Pancreas (tissue), 10 donors: ENCODE measurements at regions not wholly inside any gene's neighbourhood (a gene's known extent, or its start where the extent isn't known, plus 50 kb on each side); places are given as distances from the start of the nearest gene placed in this dataset.

ENCODE experiments used
- ATAC-seq, 4 donors: fragments of 200-7000 bp; cut with Tn5 transposase; one replicate each; pipeline versions ENCODE4 v1.8.0 to v1.9.1; 2020; ENCODE audit warnings: mild to moderate bottlenecking in 4 of 4, moderate library complexity in 4 of 4
- DNase-seq, 6 donors: peaks; one replicate each; pipeline ENCODE4 v3.0.0-alpha.2; 2020
- FAIRE-seq: peaks from 2 replicates; lab custom pipeline; 2012; peaks lifted over from hg19 to GRCh38; lab: Jason Lieb, UNC
- H3K27ac ChIP-seq, 4 donors: fragments of 200-600 bp; sonication (generic); 1 replicate in 3 of 4; 2 replicates in 1 of 4; pipeline versions ENCODE4 v1.5.0 to v1.8.0; 2020
- H3K27me3 ChIP-seq, 4 donors: fragments of 200-600 bp; one replicate each; pipeline ENCODE4 v1.8.0; 2021
- H3K36me3 ChIP-seq, 3 donors: fragments of 200-600 bp; sonication (generic) in 1 of 3; one replicate each; pipeline versions ENCODE4 v1.5.0 to v1.8.0; 2020 to 2021
- H3K4me1 ChIP-seq, 3 donors: fragments of 200-600 bp; one replicate each; pipeline ENCODE4 v1.8.0; 2021
- H3K4me3 ChIP-seq, 4 donors: fragments of 200-600 bp; sonication (generic) in 2 of 4; one replicate each; pipeline versions ENCODE4 v1.5.0 to v1.8.0; 2020 to 2021
- H3K9me3 ChIP-seq, 4 donors: fragments of 200-600 bp; one replicate each; pipeline ENCODE4 v1.8.0; 2021
- WGBS, 2 donors: extraction: QIAGEN DNeasy Blood & Tissue Kit; methylation state at CpG; one replicate each; pipeline ENCODE4 v1.1.7; 2013; 5-methylcytosine and 5-hydroxymethylcytosine counted together
- intact Hi-C, 3 donors: fragments of 100-400 bp; cut with DNase I; formaldehyde crosslinking; loops; one replicate each; pipeline versions ENCODE4 v1.11.1 to v1.14.2; 2022
- TF ChIP-seq, protein P1 (sequence below), 4 donors: fragments of 200-600 bp; sonication (generic) in 3 of 4; IDR thresholded peaks; one replicate each; pipeline versions ENCODE4 v1.5.0 to v1.8.0; 2021; ENCODE audit warnings: antibody characterized with exemption in 4 of 4
- donor health status: healthy with polysubstance abuse.
- donor health status: DM: no; HTN: no; CAD: no; lungs with moderate emphysema.
- donor health status: DM: no; HTN: no; CAD: no.
- donor health status: control.
- donor health status: control.
- donor health status: Bipolar disorder and iron deficiency.
- donor health status: DM: yes; HTN: yes; CAD: no.
- donor health status: DM: no; HTN: no; CAD: no.
- donor health status: DM: no; HTN: no; CAD: no.
- donor health status: DM: yes; HTN: yes; CAD: no.

DNA sequence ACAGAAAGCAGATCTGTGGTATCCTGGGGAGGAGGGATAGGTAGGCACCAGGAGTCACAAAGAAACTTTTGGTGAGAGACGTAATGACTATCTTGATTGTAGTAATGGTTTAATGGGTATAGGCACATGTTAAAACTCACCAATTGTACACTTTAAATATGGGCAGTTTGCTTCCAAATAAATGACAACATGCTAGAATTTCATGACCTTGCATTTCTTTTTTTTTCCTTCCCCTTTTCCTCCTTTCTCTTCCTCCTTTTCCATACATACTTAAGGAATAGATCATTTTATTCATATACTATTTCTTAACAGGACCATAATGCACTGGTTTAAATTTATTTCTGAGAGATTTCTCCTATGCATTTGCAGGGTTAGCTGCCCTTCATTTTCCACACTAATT lies 341.8 kb downstream of the TMEM182 start:
- no peak overlapping the region for H3K27ac ChIP-seq
- DNase-seq (no peak), FAIRE-seq (no peak), ATAC-seq (no peak)
- H3K4me3 ChIP-seq, result no peak overlapping the region
- TF ChIP-seq, protein P1, sequence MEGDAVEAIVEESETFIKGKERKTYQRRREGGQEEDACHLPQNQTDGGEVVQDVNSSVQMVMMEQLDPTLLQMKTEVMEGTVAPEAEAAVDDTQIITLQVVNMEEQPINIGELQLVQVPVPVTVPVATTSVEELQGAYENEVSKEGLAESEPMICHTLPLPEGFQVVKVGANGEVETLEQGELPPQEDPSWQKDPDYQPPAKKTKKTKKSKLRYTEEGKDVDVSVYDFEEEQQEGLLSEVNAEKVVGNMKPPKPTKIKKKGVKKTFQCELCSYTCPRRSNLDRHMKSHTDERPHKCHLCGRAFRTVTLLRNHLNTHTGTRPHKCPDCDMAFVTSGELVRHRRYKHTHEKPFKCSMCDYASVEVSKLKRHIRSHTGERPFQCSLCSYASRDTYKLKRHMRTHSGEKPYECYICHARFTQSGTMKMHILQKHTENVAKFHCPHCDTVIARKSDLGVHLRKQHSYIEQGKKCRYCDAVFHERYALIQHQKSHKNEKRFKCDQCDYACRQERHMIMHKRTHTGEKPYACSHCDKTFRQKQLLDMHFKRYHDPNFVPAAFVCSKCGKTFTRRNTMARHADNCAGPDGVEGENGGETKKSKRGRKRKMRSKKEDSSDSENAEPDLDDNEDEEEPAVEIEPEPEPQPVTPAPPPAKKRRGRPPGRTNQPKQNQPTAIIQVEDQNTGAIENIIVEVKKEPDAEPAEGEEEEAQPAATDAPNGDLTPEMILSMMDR (IDR thresholded peaks at IDR 0.05), result no peak
- H3K9me3 ChIP-seq, result no peaks in the 10 kb centered on the region
- no peaks in the 10 kb centered on the region for H3K27me3 ChIP-seq
- WGBS, 2 donors, result 42 to 55% methylated on average over 1 of the region's 1 CpG
- no peaks in the 10 kb centered on the region for H3K36me3 ChIP-seq
- intact Hi-C loops, result no loop called here
- no peaks in the 10 kb centered on the region for H3K4me1 ChIP-seq

DNA sequence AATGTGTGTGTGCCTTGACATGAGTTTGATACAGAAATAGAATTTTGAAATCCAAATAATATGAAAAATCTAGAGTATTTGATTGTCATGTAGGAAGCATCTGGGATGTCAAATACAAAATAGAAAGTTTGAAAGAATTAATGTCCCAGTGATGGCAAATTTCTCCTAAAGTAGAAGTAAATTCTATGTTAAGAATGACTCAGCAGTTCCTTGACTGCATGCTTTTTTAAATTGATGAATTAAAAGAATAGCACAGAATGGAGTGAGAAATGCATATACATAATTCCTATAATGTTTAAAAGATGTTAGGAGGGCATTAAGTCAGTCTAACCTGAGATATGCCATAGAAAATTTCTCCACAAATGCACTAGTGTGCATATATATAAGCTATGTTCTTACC lies 357.5 kb downstream of the TMEM182 start:
- no peak overlapping the region for H3K27ac ChIP-seq
- H3K4me3 ChIP-seq, result no peak overlapping the region
- H3K4me1 ChIP-seq, result no peaks in the 10 kb centered on the region
- H3K9me3 ChIP-seq, result no peaks in the 10 kb centered on the region
- ATAC-seq, result no peak
- intact Hi-C loops, result no loop called here
- FAIRE-seq, result no peak
- DNase-seq, result no peak
- H3K27me3 ChIP-seq, result no peaks in the 10 kb centered on the region
- TF ChIP-seq, protein P1 (IDR thresholded peaks at IDR 0.05), result no peak
- H3K36me3 ChIP-seq, result no peaks in the 10 kb centered on the region

DNA sequence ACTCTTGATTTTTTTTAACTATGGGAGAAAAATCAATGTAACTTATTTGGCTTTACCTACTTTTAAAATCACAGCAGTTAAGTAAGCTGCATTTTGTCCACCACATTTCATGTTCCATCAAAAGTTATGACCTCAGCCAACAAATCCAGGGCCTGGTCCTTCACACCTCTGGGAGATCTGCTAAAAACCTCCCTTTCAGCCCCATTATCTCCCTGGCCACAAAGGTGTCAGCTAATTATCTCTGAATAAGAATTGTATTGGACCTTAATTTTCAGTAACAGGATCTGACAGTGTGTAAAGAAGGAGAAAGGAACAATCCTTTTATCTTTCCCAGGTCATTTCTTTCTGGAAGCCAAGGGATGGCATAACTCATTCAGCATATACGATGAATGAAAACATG lies 359.3 kb downstream of the TMEM182 start:
- WGBS, 2 donors, result 59 to 71% methylated on average over 1 of the region's 1 CpG
- no peak overlapping the region for H3K27ac ChIP-seq
- intact Hi-C loops, result no loop called here
- no peaks in the 10 kb centered on the region for H3K9me3 ChIP-seq
- no peak for DNase-seq
- TF ChIP-seq, protein P1 (IDR thresholded peaks at IDR 0.05), result no peak
- no peaks in the 10 kb centered on the region for H3K4me1 ChIP-seq
- H3K36me3 ChIP-seq, result no peaks in the 10 kb centered on the region
- H3K27me3 ChIP-seq, result peaks cover 0 to 8% (median 0%) of the 10 kb centered on the region in 4 donors
- no peak for ATAC-seq
- H3K4me3 ChIP-seq, result no peak overlapping the region
- FAIRE-seq, result no peak

DNA sequence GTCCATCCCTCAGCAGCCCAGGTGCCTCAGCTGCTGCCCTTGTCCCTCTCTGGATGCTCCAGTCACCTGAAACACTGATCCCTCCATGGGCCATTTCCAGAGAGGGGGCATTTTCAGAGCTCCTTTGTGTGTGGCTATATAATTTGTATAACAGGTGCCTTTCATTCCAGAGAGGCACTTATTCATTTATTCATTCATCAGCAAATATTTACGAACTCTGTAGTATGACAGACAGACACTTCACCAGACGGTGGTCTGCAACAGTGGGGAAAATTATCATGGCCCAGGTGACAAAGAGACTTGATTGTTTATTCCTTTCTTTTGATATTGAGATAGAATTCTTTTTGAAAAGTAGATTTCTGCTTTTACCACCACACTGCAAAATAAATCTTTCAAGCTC lies 361.7 kb downstream of the TMEM182 start:
- Histone ChIP-seq H3K4me3 (no peak overlapping the region), H3K9me3 (no peaks in the 10 kb centered on the region), H3K36me3 (no peaks in the 10 kb centered on the region), H3K27me3 (peaks cover 0 to 10% (median 0%) of the 10 kb centered on the region in 4 donors), H3K4me1 (no peaks in the 10 kb centered on the region), H3K27ac (no peak overlapping the region)
- TF ChIP-seq, protein P1 (IDR thresholded peaks at IDR 0.05), result no peak
- WGBS, 2 donors, result 52 to 53% methylated on average over 2 of the region's 2 CpGs
- no peak for DNase-seq
- no peak for ATAC-seq
- intact Hi-C loops, result no loop called here
- FAIRE-seq, result no peak

DNA sequence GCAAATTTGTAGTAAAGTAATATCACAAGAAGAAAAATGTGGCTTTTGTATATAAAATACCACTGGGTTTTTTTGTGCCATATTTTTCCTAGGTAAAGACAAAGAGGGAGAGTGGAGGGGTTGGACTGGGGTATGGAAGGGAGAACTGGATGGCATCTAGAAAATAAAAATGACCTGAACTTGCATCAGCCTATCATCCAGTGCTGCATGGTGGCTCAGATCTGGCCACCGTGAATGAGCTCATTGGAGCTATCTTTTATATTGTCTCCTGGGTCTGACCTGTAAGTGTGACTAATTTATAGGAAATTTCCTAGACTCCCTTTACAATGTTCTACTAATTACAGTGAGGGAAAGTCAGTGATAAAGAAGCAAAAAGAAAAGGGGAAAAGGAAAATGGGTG lies 369.0 kb downstream of the TMEM182 start:
- WGBS, 2 donors, result 78 to 81% methylated on average over 1 of the region's 1 CpG
- H3K4me1 ChIP-seq, result no peaks in the 10 kb centered on the region
- intact Hi-C loops, result no loop called here
- no peaks in the 10 kb centered on the region for H3K9me3 ChIP-seq
- H3K27me3 ChIP-seq, result peaks cover 0 to 9% (median 0%) of the 10 kb centered on the region in 4 donors
- ATAC-seq, result no peak
- TF ChIP-seq, protein P1 (IDR thresholded peaks at IDR 0.05), result no peak
- no peaks in the 10 kb centered on the region for H3K36me3 ChIP-seq
- FAIRE-seq, result no peak
- no peak overlapping the region for H3K27ac ChIP-seq
- H3K4me3 ChIP-seq, result no peak overlapping the region
- DNase-seq, result no peak
